ENCODE measurements at regions not wholly inside any gene's neighbourhood (a gene's known extent, or its start where the extent isn't known, plus 50 kb on each side); places are given as distances from the start of the nearest gene placed in this dataset.

DNA sequence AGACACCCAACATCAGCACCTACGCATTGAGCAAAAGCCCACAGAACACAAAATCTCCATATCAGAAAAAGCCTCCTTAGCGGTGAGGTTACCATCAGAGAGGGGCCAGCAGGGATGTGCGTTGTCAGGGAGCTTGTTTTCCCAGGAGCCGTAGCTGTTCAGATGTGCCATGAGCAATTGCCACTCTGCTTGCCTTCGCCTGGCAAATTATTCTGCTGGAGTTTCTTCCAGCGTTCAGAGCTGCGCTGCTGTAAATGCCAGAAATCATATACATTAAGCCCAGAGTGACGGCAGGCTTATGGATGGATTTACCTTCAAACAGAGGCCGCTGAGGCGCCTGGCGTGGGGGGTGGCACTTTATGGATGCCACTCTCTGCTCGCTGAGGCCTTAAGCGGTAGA lies 632.3 kb downstream of the BCOR start:
- no peak for DNase-seq (ENCODE audit: low read depth)
- ChIA-PET POLR2A (no interaction called here), CTCF (no interaction called here)
- Histone ChIP-seq H3K36me3 (ENCODE audit: control insufficient read depth, insufficient read depth, low read length) (no peaks in the 10 kb centered on the region), H3K27me3 (ENCODE audit: control insufficient read depth, insufficient read depth, low read length) (no peaks in the 10 kb centered on the region), H3K4me3 (ENCODE audit: low read depth, low read length) (no peak overlapping the region)
- TF ChIP-seq CTCF (IDR thresholded peaks at IDR 0.05; ENCODE audit: insufficient read depth, low read depth, low read length) = no peak

- no peak for TF ChIP-seq CTCF (IDR thresholded peaks at IDR 0.05; ENCODE audit: insufficient read depth, low read depth, low read length)
- no peak overlapping the region for H3K4me3 ChIP-seq (ENCODE audit: low read depth, low read length)
- DNase-seq (ENCODE audit: low read depth) = no peak
- ChIA-PET POLR2A (no interaction called here), CTCF (no interaction called here)
- H3K27me3 ChIP-seq (ENCODE audit: control insufficient read depth, insufficient read depth, low read length) = no peaks in the 10 kb centered on the region
- H3K36me3 ChIP-seq (ENCODE audit: control insufficient read depth, insufficient read depth, low read length) = no peaks in the 10 kb centered on the region
Observed at GRCh38 chrX:39465906-39466305, 631.9 kb downstream of the BCOR start.

DNA sequence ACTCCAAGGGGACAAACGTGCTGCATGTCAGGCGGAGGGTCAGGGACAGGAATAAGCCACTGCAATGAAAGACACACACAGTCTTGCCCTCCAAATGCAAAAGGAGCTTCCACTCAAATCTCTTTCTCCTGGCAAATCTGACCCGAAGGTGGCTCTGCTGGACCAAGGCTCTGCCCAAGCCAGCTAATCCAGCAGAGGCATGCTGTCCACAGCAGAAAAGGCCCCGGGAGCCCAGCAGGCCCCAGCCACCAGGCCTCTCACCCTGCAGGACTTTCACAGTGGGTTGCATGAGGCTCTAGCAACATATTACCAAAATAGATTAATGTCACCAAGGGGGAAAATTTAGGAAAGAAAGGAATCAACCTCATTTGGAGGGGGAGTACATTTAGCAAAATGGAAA lies 628.6 kb downstream of the BCOR start:
- TF ChIP-seq CTCF (IDR thresholded peaks at IDR 0.05; ENCODE audit: insufficient read depth, low read depth, low read length) = no peak
- H3K4me3 ChIP-seq (ENCODE audit: low read depth, low read length) = no peak overlapping the region
- no peak for DNase-seq (ENCODE audit: low read depth)
- CTCF ChIA-PET = no interaction called here
- H3K27me3 ChIP-seq (ENCODE audit: control insufficient read depth, insufficient read depth, low read length) = no peaks in the 10 kb centered on the region
- no peaks in the 10 kb centered on the region for H3K36me3 ChIP-seq (ENCODE audit: control insufficient read depth, insufficient read depth, low read length)
- POLR2A ChIA-PET = no interaction called here

- ChIA-PET CTCF (no interaction called here), POLR2A (no interaction called here)
- no peak for DNase-seq (ENCODE audit: low read depth)
- Histone ChIP-seq H3K4me3 (ENCODE audit: low read depth, low read length) (no peak overlapping the region), H3K36me3 (ENCODE audit: control insufficient read depth, insufficient read depth, low read length) (no peaks in the 10 kb centered on the region), H3K27me3 (ENCODE audit: control insufficient read depth, insufficient read depth, low read length) (no peaks in the 10 kb centered on the region)
- no peak for TF ChIP-seq CTCF (IDR thresholded peaks at IDR 0.05; ENCODE audit: insufficient read depth, low read depth, low read length)
Observed at GRCh38 chrX:39470588-39471407, 627.0 kb downstream of the BCOR start.

GRCh38 chrX:39472161-39472560 lies 625.6 kb downstream of the BCOR start:
- ChIA-PET POLR2A (interaction anchor here (0.7 kb wide), 1 partner anchor 342 kb away, joined by 3 read pairs; no protein-coding TSS in a partner anchor), CTCF (no interaction called here)
- DNase-seq (ENCODE audit: low read depth) = no peak
- H3K36me3 ChIP-seq (ENCODE audit: control insufficient read depth, insufficient read depth, low read length) = no peaks in the 10 kb centered on the region
- no peak overlapping the region for H3K4me3 ChIP-seq (ENCODE audit: low read depth, low read length)
- H3K27me3 ChIP-seq (ENCODE audit: control insufficient read depth, insufficient read depth, low read length) = no peaks in the 10 kb centered on the region; the same call in 1 of the 2 replicates
- no peak for TF ChIP-seq CTCF (IDR thresholded peaks at IDR 0.05; ENCODE audit: insufficient read depth, low read depth, low read length)

Measured in BJ (cell line).